Brain microvascular endothelial cell (primary cell): ENCODE measurements at regions not wholly inside any gene's neighbourhood (a gene's known extent, or its start where the extent isn't known, plus 50 kb on each side); places are given as distances from the start of the nearest gene placed in this dataset.

ENCODE experiments used
- DNase-seq: peaks from one replicate; pipeline ENCODE4 v3.0.0-alpha.2; 2020
- H3K27ac ChIP-seq: fragments of 250-450 bp; sonication (Bioruptor Pico); 2 replicates; pipeline ENCODE4 v1.5.1; 2020; ENCODE audit warnings: mild to moderate bottlenecking, moderate library complexity
- H3K27me3 ChIP-seq: fragments of 250-450 bp; sonication (Bioruptor Pico); replicated peaks from 2 replicates; pipeline ENCODE4 v1.5.1; 2020; ENCODE audit warnings: mild to moderate bottlenecking
- H3K36me3 ChIP-seq: fragments of 250-450 bp; sonication (Bioruptor Pico); replicated peaks from 2 replicates; pipeline ENCODE4 v1.5.1; 2020; ENCODE audit warnings: mild to moderate bottlenecking
- H3K4me3 ChIP-seq: 2 replicates; pipeline ENCODE4 v1.5.1; 2011; ENCODE audit warnings: low read depth, mild to moderate bottlenecking, control low read depth, low read length, moderate library complexity
- CTCF ChIP-seq: IDR thresholded peaks from 2 replicates; pipeline ENCODE4 v1.5.1; 2011; ENCODE audit warnings: low read depth, mild to moderate bottlenecking, moderate library complexity, low read length, control low read depth, inconsistent platforms; ENCODE audit errors: missing control alignments
- in situ Hi-C: cut with HindIII; loops from 2 replicates; pipeline ENCODE4 v1.10.0; 2017; ENCODE audit warnings: low sequenced_read_pairs, low pct_ligation_motif_present

GRCh38 chr2:240327566-240327965 lies 107.9 kb upstream of the GPC1 start:
- Histone ChIP-seq H3K4me3 (no peak overlapping the region), H3K27ac (no peak overlapping the region), H3K36me3 (no peaks in the 10 kb centered on the region), H3K27me3 (no peaks in the 10 kb centered on the region)
- no peak for TF ChIP-seq CTCF
- no peak for DNase-seq
- in situ Hi-C loops: no loop called here

GRCh38 chr2:240328526-240328925 lies 106.9 kb upstream of the GPC1 start:
- Histone ChIP-seq H3K36me3 (no peaks in the 10 kb centered on the region), H3K4me3 (no peak overlapping the region), H3K27me3 (no peaks in the 10 kb centered on the region), H3K27ac (no peak overlapping the region)
- in situ Hi-C loops: no loop called here
- no peak for DNase-seq
- no peak for TF ChIP-seq CTCF

- in situ Hi-C loops: no loop called here
- no peak overlapping the region for H3K4me3 ChIP-seq
- no peaks in the 10 kb centered on the region for H3K36me3 ChIP-seq
- no peak for TF ChIP-seq CTCF
- no peak overlapping the region for H3K27ac ChIP-seq
- DNase-seq: no peak
- no peaks in the 10 kb centered on the region for H3K27me3 ChIP-seq
Measured at GRCh38 chr2:240329116-240329665, 106.3 kb upstream of the GPC1 start.

GRCh38 chr2:240329778-240330177 lies 105.7 kb upstream of the GPC1 start:
- TF ChIP-seq CTCF: no peak
- Histone ChIP-seq H3K4me3 (no peak overlapping the region), H3K27ac (no peak overlapping the region), H3K27me3 (no peaks in the 10 kb centered on the region), H3K36me3 (no peaks in the 10 kb centered on the region)
- in situ Hi-C loops: no loop called here
- no peak for DNase-seq

- Histone ChIP-seq H3K4me3 (no peak overlapping the region), H3K36me3 (no peaks in the 10 kb centered on the region), H3K27me3 (no peaks in the 10 kb centered on the region), H3K27ac (no peak overlapping the region)
- TF ChIP-seq CTCF: no peak
- in situ Hi-C loops: no loop called here
- DNase-seq: no peak
Measured at GRCh38 chr2:240333985-240334384, 101.5 kb upstream of the GPC1 start.

- no peak for TF ChIP-seq CTCF
- DNase-seq: no peak
- Histone ChIP-seq H3K4me3 (no peak overlapping the region), H3K36me3 (no peaks in the 10 kb centered on the region), H3K27ac (no peak overlapping the region), H3K27me3 (no peaks in the 10 kb centered on the region)
- in situ Hi-C loops: no loop called here
Measured at GRCh38 chr2:240335061-240335460, 100.4 kb upstream of the GPC1 start.
